NCI-H446 treated with DMSO at 0.1 percent for 48 hours (cell line): ENCODE measurements at regions not wholly inside any gene's neighbourhood (a gene's known extent, or its start where the extent isn't known, plus 50 kb on each side); places are given as distances from the start of the nearest gene placed in this dataset.
"Not testable (repeated sequence)": the region's sequence is repeated elsewhere in the genome, so short reads cannot be mapped to it uniquely, and the experiment has no call there.

Experiments
- DNase-seq: peaks from one replicate; lab custom pipeline; 2025; lab: John Stamatoyannopoulos, UW

DNA sequence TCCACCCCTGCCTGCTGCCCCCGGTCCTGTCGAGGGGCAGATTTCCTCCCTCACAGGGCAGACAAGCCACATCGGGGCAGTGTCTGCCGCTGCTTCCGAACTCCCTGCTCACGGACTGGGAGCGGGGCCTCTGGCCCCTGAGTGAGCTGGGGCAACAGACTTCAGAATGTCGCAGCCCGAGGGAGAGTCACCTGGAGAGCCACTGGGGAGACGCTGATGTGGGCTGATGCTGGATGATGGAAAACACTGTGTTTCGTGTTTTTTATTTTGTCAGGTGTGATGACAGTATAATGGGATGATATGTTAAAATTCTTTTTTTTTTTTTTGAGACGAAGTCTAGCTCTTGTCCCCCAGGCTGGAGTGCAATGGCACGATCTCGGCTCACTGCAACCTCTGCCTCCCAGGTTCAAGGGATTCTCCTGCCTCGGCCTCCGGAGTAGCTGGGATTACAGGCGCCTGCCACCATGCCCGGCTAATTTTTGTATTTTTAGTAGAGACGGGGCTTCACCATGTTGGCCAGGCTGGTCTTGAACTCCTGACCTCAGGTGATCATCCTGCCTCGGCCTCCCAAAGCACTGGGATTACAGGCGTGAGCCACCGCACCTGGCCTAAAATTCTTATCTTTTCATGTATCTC is 52.1 kb upstream of the SEPTIN5 start:
- not testable (repeated sequence) for DNase-seq

DNA sequence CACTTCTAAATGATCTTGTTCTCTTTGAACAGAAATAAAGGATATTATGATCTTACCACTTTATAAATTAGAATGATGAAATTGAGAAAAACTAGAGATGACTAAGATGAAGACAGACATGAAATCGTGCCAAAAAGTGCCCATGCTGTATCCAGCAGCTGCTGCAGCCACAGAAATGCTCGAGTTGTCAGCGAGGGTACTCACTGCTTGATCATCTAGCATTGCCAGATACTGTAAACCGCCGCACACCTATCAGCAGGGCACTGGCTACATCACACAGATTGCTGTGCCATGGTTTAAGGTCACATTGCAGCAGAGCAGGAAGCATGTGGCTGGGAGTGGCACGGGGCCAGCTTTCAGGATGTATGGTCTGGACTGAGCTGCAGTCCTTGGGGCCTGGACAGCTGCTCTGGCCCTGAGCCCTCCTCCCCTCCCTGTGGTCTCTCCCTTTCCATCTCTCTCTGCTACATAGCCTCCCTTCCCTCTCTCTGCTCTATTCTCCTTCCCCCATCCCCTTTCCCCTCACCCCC is 51.0 kb upstream of the SEPTIN5 start:
- peak; percentile 75 for DNase-seq

- DNase-seq: peak; percentile 43
These were observed 50.4 kb upstream of the SEPTIN5 start for GRCh38 chr22:19663821-19664355.

GRCh38 chr22:19664406-19664805 is 49.9 kb upstream of the SEPTIN5 start:
- no peak for DNase-seq
